Naive thymus-derived CD8-positive, alpha-beta T cell (primary cell): ENCODE measurements at regions not wholly inside any gene's neighbourhood (a gene's known extent, or its start where the extent isn't known, plus 50 kb on each side); places are given as distances from the start of the nearest gene placed in this dataset.
A peak's percentile ranks its signal among the peaks of the same experiment; 100 is the strongest.
"Not testable (repeated sequence)": the region's sequence is repeated elsewhere in the genome, so short reads cannot be mapped to it uniquely, and the experiment has no call there.

Source experiments
- ATAC-seq, 2 donors: fragments of 150-1000 bp; cut with Tn5 transposase in 1 of 2; sonication (Bioruptor Pico), chemical (Tn5 transposase) in 1 of 2; 1 replicate in 1 of 2; 2 replicates in 1 of 2; pipeline ENCODE4 v1.10.0; 2021; ENCODE audit warnings: mild to moderate bottlenecking in 2 of 2, moderate library complexity in 2 of 2
- POLR2A ChIA-PET: fragments of 350-600 bp; sonication (Branson Sonifier 250); formaldehyde crosslinking; loops from one replicate; lab custom pipeline; 2021; ENCODE audit warnings: antibody characterized with exemption; lab: Charles Lee
- DNase-seq, 10 donors: peaks; one replicate each; pipeline versions ENCODE4 v3.0.0 to v3.0.0-alpha.2; 2020 to 2022
- H3K27ac Mint-ChIP-seq, 10 donors: one replicate each; pipeline ENCODE4 v1.8.0; 2020 to 2022; ENCODE audit warnings: mild to moderate bottlenecking in 10 of 10, mixed read lengths in 10 of 10, moderate library complexity in 4 of 10, inconsistent platforms in 1 of 10
- H3K27me3 Mint-ChIP-seq, 5 donors: one replicate each; pipeline ENCODE4 v1.8.0; 2021 to 2022; ENCODE audit warnings: mixed read lengths in 5 of 5
- H3K36me3 Mint-ChIP-seq, 3 donors: one replicate each; pipeline ENCODE4 v1.8.0; 2020 to 2022; ENCODE audit warnings: mixed read lengths in 3 of 3, mild to moderate bottlenecking in 2 of 3, inconsistent platforms in 1 of 3
- H3K4me1 Mint-ChIP-seq, 4 donors: one replicate each; pipeline ENCODE4 v1.8.0; 2021 to 2022; ENCODE audit warnings: mixed read lengths in 4 of 4
- H3K4me3 Mint-ChIP-seq, 10 donors: one replicate each; pipeline ENCODE4 v1.8.0; 2020 to 2022; ENCODE audit warnings: mild to moderate bottlenecking in 10 of 10, mixed read lengths in 10 of 10, moderate library complexity in 6 of 10, inconsistent platforms in 1 of 10
- H3K9me3 Mint-ChIP-seq, 9 donors: one replicate each; pipeline ENCODE4 v1.8.0; 2020 to 2022; ENCODE audit warnings: mixed read lengths in 9 of 9, mild to moderate bottlenecking in 3 of 9, inconsistent platforms in 1 of 9, moderate library complexity in 1 of 9

- no peak for DNase-seq
- no peaks in the 10 kb centered on the region for H3K36me3 Mint-ChIP-seq
- peaks cover 0 to 16% (median 5%) of the 10 kb centered on the region in 9 donors for H3K9me3 Mint-ChIP-seq
- no peaks in the 10 kb centered on the region for H3K27me3 Mint-ChIP-seq
- no peak overlapping the region for H3K27ac Mint-ChIP-seq
- H3K4me1 Mint-ChIP-seq, result no peaks in the 10 kb centered on the region
- no peak overlapping the region for H3K4me3 Mint-ChIP-seq
- ATAC-seq, result no peak
- POLR2A ChIA-PET, result no interaction called here
Observed at GRCh38 chr4:19213388-19213787, 1038.3 kb upstream of the SLIT2 start.

- DNase-seq (no peak), ATAC-seq (no peak)
- no peaks in the 10 kb centered on the region for H3K27me3 Mint-ChIP-seq
- H3K4me1 Mint-ChIP-seq, result no peaks in the 10 kb centered on the region
- H3K27ac Mint-ChIP-seq, result no peak overlapping the region
- H3K4me3 Mint-ChIP-seq, result no peak overlapping the region
- H3K36me3 Mint-ChIP-seq, result no peaks in the 10 kb centered on the region
- peaks cover 0 to 20% (median 4%) of the 10 kb centered on the region in 9 donors for H3K9me3 Mint-ChIP-seq
- POLR2A ChIA-PET, result no interaction called here
Observed at GRCh38 chr4:19205853-19206252, 1045.9 kb upstream of the SLIT2 start.

GRCh38 chr4:19197838-19198237 lies 1053.9 kb upstream of the SLIT2 start:
- H3K4me1 Mint-ChIP-seq, H3K36me3 Mint-ChIP-seq: not testable (repeated sequence)

DNA sequence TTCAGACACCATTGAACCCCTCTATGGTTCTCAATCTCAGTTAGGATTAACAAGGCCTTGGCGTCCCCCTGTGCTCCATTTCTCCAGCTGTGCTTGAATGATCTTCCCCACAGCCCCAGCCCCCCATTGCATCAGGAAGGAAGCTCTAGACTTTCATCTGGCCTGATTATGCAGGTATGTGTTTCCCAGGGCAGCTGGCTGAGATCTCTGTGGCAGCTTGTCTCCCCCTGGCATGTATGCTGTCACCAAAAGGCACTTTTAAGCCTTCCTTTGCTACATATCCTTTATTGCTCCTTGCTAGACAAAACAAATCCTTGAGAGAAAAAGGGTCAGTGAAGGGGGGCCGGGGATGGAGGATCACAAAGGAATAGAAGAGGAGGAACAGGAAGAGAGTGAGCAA lies 1056.0 kb upstream of the SLIT2 start:
- POLR2A ChIA-PET, result no interaction called here

More at GRCh38 chr4:19197838-19198237, 1053.9 kb upstream of the SLIT2 start:
- POLR2A ChIA-PET, H3K27me3 Mint-ChIP-seq, H3K27ac Mint-ChIP-seq, H3K4me3 Mint-ChIP-seq, ATAC-seq: not testable (repeated sequence)
- DNase-seq, result peak in 1 of 10 donors; percentile 48
- H3K9me3 Mint-ChIP-seq, result peaks cover 0 to 12% (median 2%) of the 10 kb centered on the region in 9 donors

GRCh38 chr4:19194672-19195071 lies 1057.0 kb upstream of the SLIT2 start:
- Mint-ChIP-seq H3K27ac (no peak overlapping the region), H3K9me3 (peaks cover 0 to 28% (median 5%) of the 10 kb centered on the region in 9 donors), H3K36me3 (no peaks in the 10 kb centered on the region), H3K4me3 (no peak overlapping the region), H3K27me3 (no peaks in the 10 kb centered on the region), H3K4me1 (no peaks in the 10 kb centered on the region)
- POLR2A ChIA-PET, result no interaction called here
- ATAC-seq (no peak), DNase-seq (no peak)

More for the DNA sequence above, 1056.0 kb upstream of the SLIT2 start:
- Mint-ChIP-seq H3K4me1 (no peaks in the 10 kb centered on the region), H3K27me3 (no peaks in the 10 kb centered on the region), H3K27ac (no peak overlapping the region), H3K36me3 (no peaks in the 10 kb centered on the region), H3K9me3 (peaks cover 0 to 25% (median 4%) of the 10 kb centered on the region in 9 donors), H3K4me3 (no peak overlapping the region)
- ATAC-seq (no peak), DNase-seq (no peak)

- Mint-ChIP-seq H3K36me3 (no peaks in the 10 kb centered on the region), H3K27me3 (no peaks in the 10 kb centered on the region), H3K27ac (no peak overlapping the region), H3K4me1 (no peaks in the 10 kb centered on the region), H3K9me3 (peaks cover 0 to 33% (median 5%) of the 10 kb centered on the region in 9 donors), H3K4me3 (no peak overlapping the region)
- ATAC-seq, result no peak
- POLR2A ChIA-PET, result no interaction called here
- no peak for DNase-seq
Observed at GRCh38 chr4:19193274-19193981, 1058.3 kb upstream of the SLIT2 start.

GRCh38 chr4:19191979-19192650 lies 1059.6 kb upstream of the SLIT2 start:
- no peak overlapping the region for H3K4me3 Mint-ChIP-seq
- no peaks in the 10 kb centered on the region for H3K27me3 Mint-ChIP-seq
- DNase-seq (no peak), ATAC-seq (no peak)
- POLR2A ChIA-PET, result no interaction called here
- no peaks in the 10 kb centered on the region for H3K4me1 Mint-ChIP-seq
- H3K36me3 Mint-ChIP-seq, result no peaks in the 10 kb centered on the region
- no peak overlapping the region for H3K27ac Mint-ChIP-seq
- H3K9me3 Mint-ChIP-seq, result peaks cover 2 to 33% (median 7%) of the 10 kb centered on the region in 9 donors

DNA sequence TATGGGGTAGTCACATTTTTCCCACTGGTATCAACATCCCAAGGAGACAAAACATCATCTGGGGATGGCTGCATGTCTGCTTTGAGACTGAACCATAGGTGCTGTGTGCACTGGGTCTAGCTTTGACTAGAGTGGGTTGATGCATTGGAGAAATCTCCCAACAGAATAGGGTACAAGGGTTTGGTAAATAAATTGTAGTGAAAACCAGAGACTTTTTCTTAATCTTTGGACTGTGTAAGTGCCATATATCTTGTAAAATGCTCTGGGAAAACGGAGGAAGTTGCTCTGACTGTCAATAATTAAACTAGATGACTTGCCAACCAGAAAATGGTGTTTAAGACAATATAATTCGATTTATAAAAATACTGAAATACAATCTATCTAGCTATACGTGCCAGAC lies 1064.0 kb upstream of the SLIT2 start:
- Mint-ChIP-seq H3K36me3 (no peaks in the 10 kb centered on the region), H3K27ac (no peak overlapping the region), H3K9me3 (peaks cover 0 to 19% (median 7%) of the 10 kb centered on the region in 9 donors), H3K4me1 (no peaks in the 10 kb centered on the region), H3K4me3 (no peak overlapping the region), H3K27me3 (no peaks in the 10 kb centered on the region)
- POLR2A ChIA-PET, result no interaction called here
- no peak for ATAC-seq
- DNase-seq, result no peak

GRCh38 chr4:19187096-19187495 lies 1064.6 kb upstream of the SLIT2 start:
- peaks cover 0 to 17% (median 11%) of the 10 kb centered on the region in 9 donors for H3K9me3 Mint-ChIP-seq
- ATAC-seq, result no peak
- DNase-seq, result no peak
- POLR2A ChIA-PET, result no interaction called here
- H3K36me3 Mint-ChIP-seq, result no peaks in the 10 kb centered on the region
- H3K4me3 Mint-ChIP-seq, result no peak overlapping the region
- no peak overlapping the region for H3K27ac Mint-ChIP-seq
- H3K4me1 Mint-ChIP-seq, result no peaks in the 10 kb centered on the region
- H3K27me3 Mint-ChIP-seq, result no peaks in the 10 kb centered on the region

DNA sequence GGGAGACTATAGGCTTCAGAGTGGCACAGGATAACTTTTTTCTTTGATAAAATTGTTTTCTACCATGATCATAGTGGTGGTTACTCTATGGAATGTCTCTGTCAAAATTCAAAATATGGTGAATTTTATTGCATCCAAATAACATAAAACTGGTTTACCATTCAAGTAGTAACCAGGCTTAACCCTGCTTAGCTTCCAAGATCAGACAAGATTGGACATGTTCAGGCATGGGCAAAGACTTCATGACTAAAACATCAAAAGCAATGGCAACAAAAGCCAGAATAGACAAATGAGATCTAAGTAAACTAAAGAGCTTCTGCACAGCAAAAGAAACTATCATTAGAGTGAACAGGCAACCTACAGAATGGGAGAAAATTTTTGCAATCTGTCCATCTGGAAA lies 1070.1 kb upstream of the SLIT2 start:
- H3K4me1 Mint-ChIP-seq, ATAC-seq, H3K27me3 Mint-ChIP-seq, H3K36me3 Mint-ChIP-seq, POLR2A ChIA-PET, H3K4me3 Mint-ChIP-seq, DNase-seq: not testable (repeated sequence)
- H3K9me3 Mint-ChIP-seq, result peaks cover 3 to 41% (median 16%) of the 10 kb centered on the region in 9 donors
- H3K27ac Mint-ChIP-seq, result peak overlapping the region in 1 of 10 donors; percentile 29

- H3K27me3 Mint-ChIP-seq, result no peaks in the 10 kb centered on the region
- peaks cover 3 to 38% (median 11%) of the 10 kb centered on the region in 9 donors for H3K9me3 Mint-ChIP-seq
- H3K4me1 Mint-ChIP-seq, result no peaks in the 10 kb centered on the region
- no peak overlapping the region for H3K27ac Mint-ChIP-seq
- peaks cover 0 to 9% (median 0%) of the 10 kb centered on the region in 3 donors for H3K36me3 Mint-ChIP-seq
- H3K4me3 Mint-ChIP-seq, result no peak overlapping the region
- no peak for ATAC-seq
- no peak for DNase-seq
- POLR2A ChIA-PET, result no interaction called here
Observed at GRCh38 chr4:19178835-19179234, 1072.9 kb upstream of the SLIT2 start.

DNA sequence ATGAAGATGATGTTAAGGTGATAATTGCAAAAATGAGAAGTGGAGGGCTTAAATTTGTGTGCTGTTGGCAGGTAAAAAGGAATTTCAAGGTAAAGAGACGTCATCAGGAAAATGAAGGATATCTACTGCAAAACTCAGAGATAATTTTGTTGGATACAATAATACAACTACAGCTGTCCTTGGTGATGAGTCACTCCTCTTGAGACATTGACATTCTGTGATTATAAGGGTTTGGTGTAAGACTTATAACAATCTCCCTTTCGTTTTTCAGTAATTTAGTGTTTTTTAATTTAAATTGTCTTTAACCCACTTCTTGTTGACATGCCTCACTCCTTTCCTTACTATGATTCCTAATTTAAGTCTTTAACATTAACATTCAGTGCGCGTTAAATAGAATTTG lies 1074.1 kb upstream of the SLIT2 start:
- H3K27ac Mint-ChIP-seq, result no peak overlapping the region
- H3K9me3 Mint-ChIP-seq, result peaks cover 3 to 38% (median 14%) of the 10 kb centered on the region in 9 donors
- no peaks in the 10 kb centered on the region for H3K4me1 Mint-ChIP-seq
- no peak for ATAC-seq
- H3K36me3 Mint-ChIP-seq, result peaks cover 0 to 9% (median 0%) of the 10 kb centered on the region in 3 donors
- no peaks in the 10 kb centered on the region for H3K27me3 Mint-ChIP-seq
- POLR2A ChIA-PET, result no interaction called here
- DNase-seq, result no peak
- no peak overlapping the region for H3K4me3 Mint-ChIP-seq

GRCh38 chr4:19171832-19172231 lies 1079.9 kb upstream of the SLIT2 start:
- Mint-ChIP-seq H3K9me3 (peaks cover 0 to 19% (median 7%) of the 10 kb centered on the region in 9 donors), H3K4me1 (no peaks in the 10 kb centered on the region), H3K4me3 (no peak overlapping the region), H3K27me3 (no peaks in the 10 kb centered on the region), H3K36me3 (no peaks in the 10 kb centered on the region), H3K27ac (no peak overlapping the region)
- no peak for DNase-seq
- ATAC-seq, result no peak
- POLR2A ChIA-PET, result no interaction called here
